H9 (cell line): ENCODE measurements at regions not wholly inside any gene's neighbourhood (a gene's known extent, or its start where the extent isn't known, plus 50 kb on each side); places are given as distances from the start of the nearest gene placed in this dataset.

ENCODE experiments used
- DNase-seq: peaks from one replicate; pipeline ENCODE4 v3.0.0-alpha.2; 2017
- H2AFZ ChIP-seq: one replicate; pipeline ENCODE4 v1.6.1; 2013; ENCODE audit warnings: mild to moderate bottlenecking, low read length, control low read depth, moderate library complexity
- H2AK5ac ChIP-seq: 2 replicates; pipeline ENCODE4 v1.6.1; 2013; ENCODE audit warnings: low read length, control low read depth, mixed read lengths; ENCODE audit not compliant: insufficient read length
- H2BK120ac ChIP-seq: one replicate; pipeline ENCODE4 v1.6.1; 2013; ENCODE audit warnings: low read depth, mild to moderate bottlenecking, low read length, control low read depth, inconsistent platforms; ENCODE audit not compliant: poor library complexity, severe bottlenecking
- H2BK12ac ChIP-seq: 2 replicates; pipeline ENCODE4 v1.6.1; 2013; ENCODE audit warnings: low read length, control low read depth, mixed read lengths, low read depth; ENCODE audit not compliant: insufficient read length
- H2BK15ac ChIP-seq: 2 replicates; pipeline ENCODE4 v1.6.1; 2013; ENCODE audit warnings: low read depth, low read length, control low read depth
- H2BK20ac ChIP-seq: one replicate; pipeline ENCODE4 v1.6.1; 2013; ENCODE audit warnings: low read depth, mild to moderate bottlenecking, low read length, control low read depth, inconsistent platforms; ENCODE audit not compliant: poor library complexity, severe bottlenecking
- H2BK5ac ChIP-seq: 2 replicates; pipeline ENCODE4 v1.6.1; 2013; ENCODE audit warnings: low read length, control low read depth, mixed read lengths; ENCODE audit not compliant: insufficient read length
- H3K14ac ChIP-seq: 2 replicates; pipeline ENCODE4 v1.6.1; 2013; ENCODE audit warnings: low read length, control low read depth; ENCODE audit not compliant: insufficient read depth
- H3K18ac ChIP-seq: 2 replicates; pipeline ENCODE4 v1.6.1; 2013; ENCODE audit warnings: low read depth, mild to moderate bottlenecking, mixed read lengths, low read length, control low read depth; ENCODE audit not compliant: insufficient read length
- H3K23ac ChIP-seq: 2 replicates; pipeline ENCODE4 v1.6.1; 2013; ENCODE audit warnings: low read length, control low read depth, mixed read lengths, low read depth; ENCODE audit not compliant: insufficient read length
- H3K23me2 ChIP-seq: 2 replicates; pipeline ENCODE4 v1.6.1; 2013; ENCODE audit warnings: low read depth, mild to moderate bottlenecking, mixed read lengths, low read length, control low read depth; ENCODE audit not compliant: insufficient read length, poor library complexity, severe bottlenecking
- H3K27ac ChIP-seq: 2 replicates; pipeline ENCODE4 v1.5.1; 2013; ENCODE audit warnings: low read length, control low read depth, mixed read lengths, low read depth; ENCODE audit not compliant: insufficient read length
- H3K27me3 ChIP-seq: 2 replicates; pipeline ENCODE4 v1.6.1; 2013; ENCODE audit warnings: low read length, control low read depth, inconsistent platforms; ENCODE audit not compliant: insufficient read depth
- H3K4ac ChIP-seq: 2 replicates; pipeline ENCODE4 v1.6.1; 2013; ENCODE audit warnings: low read depth, mild to moderate bottlenecking, control low read depth, inconsistent platforms, low read length, moderate library complexity
- H3K4me1 ChIP-seq: 2 replicates; pipeline ENCODE4 v1.6.1; 2013; ENCODE audit warnings: low read length, control low read depth, inconsistent platforms; ENCODE audit not compliant: insufficient read depth
- H3K4me2 ChIP-seq: 2 replicates; pipeline ENCODE4 v1.6.1; 2013; ENCODE audit warnings: low read length, control low read depth, mixed read lengths; ENCODE audit not compliant: insufficient read length, insufficient read depth
- H3K56ac ChIP-seq: 2 replicates; pipeline ENCODE4 v1.6.1; 2013; ENCODE audit warnings: low read depth, mild to moderate bottlenecking, mixed read lengths, low read length, control low read depth; ENCODE audit not compliant: insufficient read length
- H3K79me1 ChIP-seq: 2 replicates; pipeline ENCODE4 v1.6.1; 2013; ENCODE audit warnings: low read depth, mild to moderate bottlenecking, moderate library complexity, low read length, control low read depth, inconsistent platforms; ENCODE audit not compliant: insufficient read depth, poor library complexity, severe bottlenecking
- H3K79me2 ChIP-seq: 2 replicates; pipeline ENCODE4 v1.6.1; 2013; ENCODE audit warnings: low read length, control low read depth, inconsistent platforms; ENCODE audit not compliant: insufficient read depth
- H3K9ac ChIP-seq: 2 replicates; pipeline ENCODE4 v1.6.1; 2013; ENCODE audit warnings: low read length, control low read depth, mixed read lengths; ENCODE audit not compliant: insufficient read length; ENCODE audit errors: extremely low read depth
- H3K9me3 ChIP-seq: one replicate; pipeline ENCODE4 v1.6.1; 2013; ENCODE audit warnings: low read depth, low read length, inconsistent platforms; ENCODE audit not compliant: control insufficient read depth
- H3T11ph ChIP-seq: one replicate; pipeline ENCODE4 v1.6.1; 2013; ENCODE audit warnings: mild to moderate bottlenecking, low read length, control low read depth, inconsistent platforms
- H4K20me1 ChIP-seq: one replicate; pipeline ENCODE4 v1.6.1; 2013; ENCODE audit not compliant: control insufficient read depth, insufficient read length, insufficient read depth
- H4K5ac ChIP-seq: 2 replicates; pipeline ENCODE4 v1.6.1; 2013; ENCODE audit warnings: low read depth, mild to moderate bottlenecking, mixed read lengths, low read length, control low read depth; ENCODE audit not compliant: insufficient read length
- H4K8ac ChIP-seq: replicated peaks from 2 replicates; pipeline ENCODE4 v1.6.1; 2013; ENCODE audit warnings: low read length, control low read depth, mixed read lengths, low read depth; ENCODE audit not compliant: insufficient read length
- H4K91ac ChIP-seq: 2 replicates; pipeline ENCODE4 v1.6.1; 2013; ENCODE audit warnings: low read depth, mild to moderate bottlenecking, moderate library complexity, mixed read lengths, low read length, control low read depth; ENCODE audit not compliant: insufficient read length
- H3K27ac Mint-ChIP-seq, 3 experiments: 2 replicates in 2 of 3; 3 replicates in 1 of 3; pipeline ENCODE4 v1.8.0; 2020 to 2021; ENCODE audit warnings: mixed read lengths in 3 of 3, mild to moderate bottlenecking in 1 of 3, moderate library complexity in 1 of 3
- H3K27me3 Mint-ChIP-seq: 2 replicates; pipeline ENCODE4 v1.8.0; 2021; ENCODE audit warnings: low read depth, mild to moderate bottlenecking, moderate library complexity, mixed read lengths
- H3K36me3 Mint-ChIP-seq, 3 experiments: 2 replicates in 2 of 3; 3 replicates in 1 of 3; pipeline ENCODE4 v1.8.0; 2020 to 2021; ENCODE audit warnings: low read depth in 3 of 3, mixed read lengths in 3 of 3; ENCODE audit not compliant: insufficient read depth in 1 of 3
- H3K4me1 Mint-ChIP-seq, 2 experiments: 2 replicates each; pipeline ENCODE4 v1.8.0; 2020; ENCODE audit warnings: mixed read lengths in 2 of 2
- H3K4me3 Mint-ChIP-seq, 2 experiments: 2 replicates in 1 of 2; 3 replicates in 1 of 2; pipeline ENCODE4 v1.8.0; 2020 to 2021; ENCODE audit warnings: mild to moderate bottlenecking in 2 of 2, mixed read lengths in 2 of 2, moderate library complexity in 1 of 2
- H3K9me3 Mint-ChIP-seq, 2 experiments: 2 replicates in 1 of 2; 3 replicates in 1 of 2; pipeline ENCODE4 v1.8.0; 2020; ENCODE audit warnings: mild to moderate bottlenecking in 2 of 2, mixed read lengths in 2 of 2, moderate library complexity in 1 of 2
- CTCF ChIP-seq: fragments of 200-600 bp; sonication (generic); conservative IDR thresholded peaks from 3 replicates; pipeline ENCODE4 v1.8.0; 2021; ENCODE audit warnings: antibody characterized with exemption, mild to moderate bottlenecking
- WGBS: extraction: QIAGEN DNeasy Blood & Tissue Kit; methylation state at CpG from one replicate; pipeline ENCODE4 v1.1.7; 2013; ENCODE audit warnings: missing lambda C conversion rate, low lambda C conversion rate, mixed read lengths; ENCODE audit not compliant: insufficient read length; ENCODE audit errors: extremely low coverage; 5-methylcytosine and 5-hydroxymethylcytosine counted together

- Histone ChIP-seq H3K27ac (no peak overlapping the region), H3K23ac (no peak overlapping the region), H3K56ac (no peak overlapping the region), H2AFZ (no peak overlapping the region), H3K18ac (no peak overlapping the region), H3K14ac (no peak overlapping the region), H4K5ac (no peak overlapping the region), H3K4me1 (no peaks in the 10 kb centered on the region), H3K9ac (no peak overlapping the region), H2BK15ac (no peak overlapping the region), H4K8ac (no peak overlapping the region), H3K79me2 (no peaks in the 10 kb centered on the region), H3K4ac (no peak overlapping the region), H3K79me1 (no peaks in the 10 kb centered on the region), H3K9me3 (no peaks in the 10 kb centered on the region), H2BK20ac (no peak overlapping the region), H3T11ph (no peak overlapping the region), H2BK5ac (no peak overlapping the region), H3K4me2 (no peak overlapping the region), H2BK120ac (no peak overlapping the region), H3K23me2 (no peaks in the 10 kb centered on the region), H3K27me3 (no peaks in the 10 kb centered on the region), H4K20me1 (no peaks in the 10 kb centered on the region), H4K91ac (no peak overlapping the region), H2AK5ac (no peak overlapping the region), H2BK12ac (no peak overlapping the region)
- no CpG with 5 or more reads among the region's 5 CpGs for WGBS
- Mint-ChIP-seq H3K27ac (no peak overlapping the region), H3K4me3 (no peak overlapping the region), H3K9me3 (peaks cover 2 to 7% of the 10 kb centered on the region in 2 experiments; a peak in 2 of 5 replicates), H3K4me1 (no peaks in the 10 kb centered on the region), H3K36me3 (peaks cover 0 to 5% (median 2%) of the 10 kb centered on the region in 3 experiments; a peak in 2 of 7 replicates), H3K27me3 (no peaks in the 10 kb centered on the region)
- no peak for TF ChIP-seq CTCF
- no peak for DNase-seq
These were observed 114.6 kb upstream of the RMST start for GRCh38 chr12:97347956-97348355.
